ENCODE measurements at regions not wholly inside any gene's neighbourhood (a gene's known extent, or its start where the extent isn't known, plus 50 kb on each side); places are given as distances from the start of the nearest gene placed in this dataset.

- no peak for TF ChIP-seq ARNT (IDR thresholded peaks at IDR 0.05)
- TF ChIP-seq FOXA1 (IDR thresholded peaks at IDR 0.05) = no peak
Measured at GRCh38 chr19:31071136-31071855, 277.9 kb downstream of the TSHZ3 start.

Measured in HEK293T (cell line).